ENCODE measurements at regions not wholly inside any gene's neighbourhood (a gene's known extent, or its start where the extent isn't known, plus 50 kb on each side); places are given as distances from the start of the nearest gene placed in this dataset.
A peak's percentile ranks its signal among the peaks of the same experiment; 100 is the strongest.

- DNase-seq = no peak
Observed at GRCh38 chr4:144304025-144304424, 163.5 kb upstream of the GYPA start.

GRCh38 chr4:144310535-144310934 lies 170.0 kb upstream of the GYPA start:
- DNase-seq = no peak

GRCh38 chr4:144313370-144313769 lies 172.9 kb upstream of the GYPA start:
- no peak for DNase-seq

GRCh38 chr4:144316869-144317268 lies 176.4 kb upstream of the GYPA start:
- DNase-seq = no peak

- DNase-seq = no peak
Observed at GRCh38 chr4:144318797-144319196, 178.3 kb upstream of the GYPA start.

GRCh38 chr4:144336633-144337032 lies 196.1 kb upstream of the GYPA start:
- DNase-seq = no peak

GRCh38 chr4:144338148-144338547 lies 197.6 kb upstream of the GYPA start:
- DNase-seq = peak; percentile 47

- no peak for DNase-seq
Observed at GRCh38 chr4:144338834-144339233, 198.3 kb upstream of the GYPA start.

- no peak for DNase-seq
Observed at GRCh38 chr4:144340931-144341330, 200.4 kb upstream of the GYPA start.

- peak; percentile 3 for DNase-seq
Observed at GRCh38 chr4:144342949-144343760, 202.6 kb upstream of the GYPA start.

- DNase-seq = peak; percentile 60
Observed at GRCh38 chr4:144347121-144347520, 206.6 kb upstream of the GYPA start.

- no peak for DNase-seq
Observed at GRCh38 chr4:144350706-144351105, 210.2 kb upstream of the GYPA start.

- no peak for DNase-seq
Observed at GRCh38 chr4:144351306-144351705, 210.8 kb upstream of the GYPA start.

- no peak for DNase-seq
Observed at GRCh38 chr4:144353292-144353691, 212.8 kb upstream of the GYPA start.

- peak; percentile 40 for DNase-seq
Observed at GRCh38 chr4:144355811-144356757, 215.6 kb upstream of the GYPA start.

- no peak for DNase-seq
Observed at GRCh38 chr4:144356941-144357381, 216.4 kb upstream of the GYPA start.

- DNase-seq = no peak
Observed at GRCh38 chr4:144357975-144358374, 217.5 kb upstream of the GYPA start.

GRCh38 chr4:144360146-144360793 lies 219.8 kb upstream of the GYPA start:
- DNase-seq = no peak

GRCh38 chr4:144362366-144362765 lies 221.8 kb upstream of the GYPA start:
- no peak for DNase-seq

GRCh38 chr4:144363890-144364289 lies 223.4 kb upstream of the GYPA start:
- no peak for DNase-seq

- no peak for DNase-seq
Observed at GRCh38 chr4:144366425-144366824, 225.9 kb upstream of the GYPA start.

GRCh38 chr4:144371485-144371884 lies 231.0 kb upstream of the GYPA start:
- DNase-seq = no peak

GRCh38 chr4:144374065-144374464 lies 233.5 kb upstream of the GYPA start:
- no peak for DNase-seq
